GM12878 (cell line): ENCODE measurements at regions not wholly inside any gene's neighbourhood (a gene's known extent, or its start where the extent isn't known, plus 50 kb on each side); places are given as distances from the start of the nearest gene placed in this dataset.

Source experiments
- ATAC-seq: fragments of 200-7000 bp; cut with Tn5 transposase; 3 replicates; pipeline ENCODE4 v1.9.1; 2020; ENCODE audit warnings: mild to moderate bottlenecking, moderate library complexity
- BruUV-seq: library from RNA; stranded (reverse); fragments of 400-500 nt; replicated peaks from 2 replicates; lab custom pipeline; 2021; lab: Mats Ljungman, UMichigan
- CTCF ChIA-PET: fragments of 300-600 bp; sonication (Branson Sonifier 250); formaldehyde crosslinking; extraction: SDS; loops from one replicate; lab custom pipeline; 2021; ENCODE audit warnings: inconsistent platforms; lab: Yijun Ruan, JAX
- POLR2A ChIA-PET: fragments of 350-600 bp; formaldehyde crosslinking; extraction: SDS; loops from one replicate; lab custom pipeline; 2021; ENCODE audit warnings: inconsistent platforms; lab: Charles Lee
- RAD21 ChIA-PET: fragments of 300-600 bp; sonication (Branson Sonifier 250); formaldehyde crosslinking; loops from one replicate; lab custom pipeline; 2023; ENCODE audit warnings: antibody characterized with exemption; ENCODE audit not compliant: unreplicated experiment; lab: Charles Lee
- SMC1A ChIA-PET: fragments of 300-600 bp; sonication (Branson Sonifier 250); formaldehyde crosslinking; loops from one replicate; lab custom pipeline; 2023; ENCODE audit not compliant: unreplicated experiment, uncharacterized antibody; lab: Charles Lee
- DNase-seq: peaks from one replicate; pipeline ENCODE4 v3.0.0-alpha.2; 2011; ENCODE audit warnings: low read depth, low spot score
- FAIRE-seq: peaks from 3 replicates; lab custom pipeline; 2011; peaks lifted over from hg19 to GRCh38; lab: Jason Lieb, UNC
- H2AFZ ChIP-seq: 2 replicates; pipeline ENCODE4 v1.6.0; 2011; ENCODE audit warnings: low read depth, low read length, control low read depth; ENCODE audit not compliant: control insufficient read depth
- H3K27ac ChIP-seq: 2 replicates; pipeline ENCODE4 v1.5.1; 2011; ENCODE audit warnings: control low read depth; ENCODE audit not compliant: control insufficient read depth, insufficient read depth
- H3K27me3 ChIP-seq, 2 experiments: replicated peaks in 1 of 2; 2 replicates each; pipeline versions ENCODE4 v1.6.0 to v1.6.1; 2011; ENCODE audit warnings: low read length in 1 of 2; ENCODE audit not compliant: control insufficient read depth in 2 of 2, insufficient read depth in 2 of 2
- H3K36me3 ChIP-seq, 2 experiments: 2 replicates each; pipeline ENCODE4 v1.5.1; 2011; ENCODE audit warnings: low read length in 1 of 2; ENCODE audit not compliant: control insufficient read depth in 2 of 2, insufficient read depth in 2 of 2
- H3K4me1 ChIP-seq: 2 replicates; pipeline ENCODE4 v1.6.1; 2011; ENCODE audit warnings: mild to moderate bottlenecking, low read length, moderate library complexity, mixed read lengths; ENCODE audit not compliant: control insufficient read depth, insufficient read depth
- H3K4me2 ChIP-seq: 2 replicates; pipeline ENCODE4 v1.6.0; 2011; ENCODE audit warnings: control low read depth; ENCODE audit not compliant: control insufficient read depth, insufficient read depth
- H3K4me3 ChIP-seq: fragments of 200-600 bp; sonication (generic); 2 replicates; pipeline ENCODE4 v1.5.1; 2016
- H3K79me2 ChIP-seq: 2 replicates; pipeline ENCODE4 v1.6.0; 2011; ENCODE audit warnings: low read length; ENCODE audit not compliant: control insufficient read depth, insufficient read depth
- H3K9ac ChIP-seq: 2 replicates; pipeline ENCODE4 v1.8.0; 2011; ENCODE audit warnings: low read length, control low read depth, mixed read lengths; ENCODE audit not compliant: control insufficient read depth, insufficient read depth
- H3K9me3 ChIP-seq: replicated peaks from 3 replicates; pipeline ENCODE4 v1.5.1; 2011; ENCODE audit warnings: mild to moderate bottlenecking, low read length; ENCODE audit not compliant: control insufficient read depth, insufficient read depth
- H4K20me1 ChIP-seq: 2 replicates; pipeline ENCODE4 v1.6.0; 2011; ENCODE audit not compliant: control insufficient read depth, insufficient read depth
- CBFB ChIP-seq: IDR thresholded peaks from 2 replicates; pipeline ENCODE4 v1.6.1; 2016; ENCODE audit warnings: antibody characterized with exemption, low read depth
- CHD2 ChIP-seq: IDR thresholded peaks from 2 replicates; pipeline ENCODE4 v1.6.1; 2011; ENCODE audit warnings: low read depth, low read length, improper control_type of control experiment, borderline replicate concordance
- IRF4 ChIP-seq: IDR thresholded peaks from 2 replicates; pipeline ENCODE4 v1.6.1; 2011; ENCODE audit warnings: low read depth, low read length
- MXI1 ChIP-seq: fragments of 150-350 bp; IDR thresholded peaks from 2 replicates; pipeline ENCODE4 v1.6.1; 2011; ENCODE audit warnings: low read depth, mild to moderate bottlenecking, inconsistent platforms, low read length, improper control_type of control experiment
- MYC ChIP-seq: IDR thresholded peaks from 2 replicates; pipeline ENCODE4 v1.6.1; 2011; ENCODE audit warnings: mild to moderate bottlenecking, low read length, moderate library complexity, inconsistent platforms; ENCODE audit not compliant: insufficient read depth, insufficient replicate concordance, insufficient read length, severe bottlenecking
- NRF1 ChIP-seq: conservative IDR thresholded peaks from 2 replicates; pipeline ENCODE4 v1.6.1; 2011; ENCODE audit warnings: mild to moderate bottlenecking, low read depth, low read length, improper control_type of control experiment
- RBBP5 ChIP-seq: fragments of 200-600 bp; sonication (generic); conservative IDR thresholded peaks from 2 replicates; pipeline ENCODE4 v1.6.1; 2016
- SREBF2 ChIP-seq: IDR thresholded peaks from 2 replicates; pipeline ENCODE4 v1.6.1; 2012; ENCODE audit warnings: mild to moderate bottlenecking, low read length
- ZNF217 ChIP-seq: fragments of 450-650 bp; IDR thresholded peaks from 2 replicates; pipeline ENCODE4 v1.6.1; 2017; ENCODE audit warnings: antibody characterized with exemption, mild to moderate bottlenecking
- whole genome bisulfite sequencing: methylation state at CpG from one replicate; pipeline ENCODE4 v1.1.6; 2016; ENCODE audit warnings: low lambda C conversion rate; ENCODE audit not compliant: insufficient replicate concordance, insufficient coverage; ENCODE audit errors: missing lambda C conversion rate; 5-methylcytosine and 5-hydroxymethylcytosine counted together
- in situ Hi-C: fragments of 300-500 bp; cut with MboI; formaldehyde crosslinking; loops from 9 replicates; pipeline ENCODE4 v1.14.3; 2018; ENCODE audit warnings: mixed read lengths
- intact Hi-C: fragments of 100-400 bp; cut with micrococcal nuclease; formaldehyde crosslinking; loops from one replicate; pipeline ENCODE4 v1.14.2; 2022; ENCODE audit not compliant: unreplicated experiment
- TF ChIP-seq, protein P1 (sequence below): fragments of 450-650 bp; formaldehyde crosslinking; IDR thresholded peaks from 2 replicates; pipeline ENCODE4 v1.5.0; 2022; ENCODE audit warnings: mild to moderate bottlenecking, missing genetic modification characterization
- TF ChIP-seq, protein P2 (sequence below): fragments of 450-650 bp; IDR thresholded peaks from 2 replicates; pipeline ENCODE4 v1.6.1; 2017; ENCODE audit warnings: antibody characterized with exemption, mild to moderate bottlenecking, moderate library complexity
- TF ChIP-seq, protein P3 (sequence below): fragments of 450-650 bp; IDR thresholded peaks from 2 replicates; pipeline ENCODE4 v1.6.1; 2017; ENCODE audit warnings: mild to moderate bottlenecking, moderate library complexity
- TF ChIP-seq, protein P4 (sequence below): IDR thresholded peaks from 2 replicates; pipeline ENCODE4 v1.6.1; 2011; ENCODE audit warnings: low read depth, mild to moderate bottlenecking, low read length, moderate library complexity, borderline replicate concordance; ENCODE audit errors: extremely low read depth

DNA sequence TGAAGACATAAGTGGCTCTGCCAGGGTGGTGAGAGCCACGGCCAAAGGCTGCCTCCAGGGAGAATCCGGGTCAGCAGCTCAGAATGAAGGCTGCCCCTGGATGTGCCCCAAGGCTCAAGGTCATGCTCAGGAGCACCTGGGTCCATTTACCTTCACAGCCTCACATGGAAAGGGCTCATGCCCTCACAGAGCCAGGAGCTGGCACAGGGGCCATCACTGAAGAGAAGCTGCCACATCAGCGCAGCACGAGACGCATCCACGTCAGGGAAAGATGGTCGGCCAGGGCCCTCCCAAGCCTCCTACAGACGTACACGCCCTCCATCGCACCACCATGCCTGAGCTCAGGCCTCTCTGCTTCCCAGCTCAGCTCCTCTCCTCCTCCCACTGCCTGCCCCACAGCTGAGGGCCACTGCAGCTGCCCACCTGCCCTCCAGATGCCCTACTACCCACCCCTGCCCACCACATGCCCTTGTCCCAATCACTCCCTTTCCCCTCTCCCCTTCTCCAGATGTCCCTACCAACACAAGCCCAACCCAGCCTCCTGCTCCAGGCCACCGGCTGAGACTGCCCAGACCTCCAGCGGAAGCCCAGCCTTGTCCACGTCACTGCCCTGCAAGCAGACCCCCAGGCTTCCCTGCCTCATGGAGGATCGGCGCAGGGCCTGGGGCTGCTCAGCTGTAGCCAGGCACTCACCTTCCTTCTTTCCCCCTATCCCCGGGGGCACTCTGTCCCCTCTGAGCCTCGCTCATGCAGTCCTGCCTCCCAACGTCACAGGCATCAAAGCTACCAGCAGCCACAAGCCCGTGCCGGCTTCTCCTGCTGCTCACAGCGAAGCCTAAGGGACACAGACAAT lies 144.1 kb downstream of the SHANK2 start:
- in situ Hi-C loops, result no loop called here
- no peak overlapping the region for H2AFZ ChIP-seq
- peaks cover 0 to 2% of the 10 kb centered on the region in 2 experiments; a peak in 3 of 4 replicates for H3K27me3 ChIP-seq
- ChIA-PET POLR2A (no interaction called here), CTCF (no interaction called here), SMC1A (no interaction called here), RAD21 (no interaction called here)
- FAIRE-seq (no peak), DNase-seq (no peak), ATAC-seq (no peak)
- no peak overlapping the region for H3K4me2 ChIP-seq
- H4K20me1 ChIP-seq, result no peaks in the 10 kb centered on the region
- H3K9me3 ChIP-seq, result no peaks in the 10 kb centered on the region
- no peak overlapping the region for H3K9ac ChIP-seq
- WGBS, result 39% methylated on average over 21 of the region's 21 CpGs
- no TSS peak for BruUV-seq
- intact Hi-C loops, result no loop called here
- H3K4me3 ChIP-seq, result no peak overlapping the region
- H3K36me3 ChIP-seq, result no peaks in the 10 kb centered on the region
- H3K27ac ChIP-seq, result no peak overlapping the region
- no peaks in the 10 kb centered on the region for H3K4me1 ChIP-seq
- H3K79me2 ChIP-seq, result no peaks in the 10 kb centered on the region
- TF ChIP-seq, protein P1, sequence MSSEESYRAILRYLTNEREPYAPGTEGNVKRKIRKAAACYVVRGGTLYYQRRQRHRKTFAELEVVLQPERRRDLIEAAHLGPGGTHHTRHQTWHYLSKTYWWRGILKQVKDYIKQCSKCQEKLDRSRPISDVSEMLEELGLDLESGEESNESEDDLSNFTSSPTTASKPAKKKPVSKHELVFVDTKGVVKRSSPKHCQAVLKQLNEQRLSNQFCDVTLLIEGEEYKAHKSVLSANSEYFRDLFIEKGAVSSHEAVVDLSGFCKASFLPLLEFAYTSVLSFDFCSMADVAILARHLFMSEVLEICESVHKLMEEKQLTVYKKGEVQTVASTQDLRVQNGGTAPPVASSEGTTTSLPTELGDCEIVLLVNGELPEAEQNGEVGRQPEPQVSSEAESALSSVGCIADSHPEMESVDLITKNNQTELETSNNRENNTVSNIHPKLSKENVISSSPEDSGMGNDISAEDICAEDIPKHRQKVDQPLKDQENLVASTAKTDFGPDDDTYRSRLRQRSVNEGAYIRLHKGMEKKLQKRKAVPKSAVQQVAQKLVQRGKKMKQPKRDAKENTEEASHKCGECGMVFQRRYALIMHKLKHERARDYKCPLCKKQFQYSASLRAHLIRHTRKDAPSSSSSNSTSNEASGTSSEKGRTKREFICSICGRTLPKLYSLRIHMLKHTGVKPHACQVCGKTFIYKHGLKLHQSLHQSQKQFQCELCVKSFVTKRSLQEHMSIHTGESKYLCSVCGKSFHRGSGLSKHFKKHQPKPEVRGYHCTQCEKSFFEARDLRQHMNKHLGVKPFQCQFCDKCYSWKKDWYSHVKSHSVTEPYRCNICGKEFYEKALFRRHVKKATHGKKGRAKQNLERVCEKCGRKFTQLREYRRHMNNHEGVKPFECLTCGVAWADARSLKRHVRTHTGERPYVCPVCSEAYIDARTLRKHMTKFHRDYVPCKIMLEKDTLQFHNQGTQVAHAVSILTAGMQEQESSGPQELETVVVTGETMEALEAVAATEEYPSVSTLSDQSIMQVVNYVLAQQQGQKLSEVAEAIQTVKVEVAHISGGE (CRISPR knock-in tag), result no peak
- TF ChIP-seq SREBF2 (no peak), ZNF217 (no peak), NRF1 (no peak), IRF4 (no peak), CBFB (no peak), MXI1 (no peak), MYC (no peak), CHD2 (no peak), RBBP5 (no peak)
- TF ChIP-seq, protein P2, sequence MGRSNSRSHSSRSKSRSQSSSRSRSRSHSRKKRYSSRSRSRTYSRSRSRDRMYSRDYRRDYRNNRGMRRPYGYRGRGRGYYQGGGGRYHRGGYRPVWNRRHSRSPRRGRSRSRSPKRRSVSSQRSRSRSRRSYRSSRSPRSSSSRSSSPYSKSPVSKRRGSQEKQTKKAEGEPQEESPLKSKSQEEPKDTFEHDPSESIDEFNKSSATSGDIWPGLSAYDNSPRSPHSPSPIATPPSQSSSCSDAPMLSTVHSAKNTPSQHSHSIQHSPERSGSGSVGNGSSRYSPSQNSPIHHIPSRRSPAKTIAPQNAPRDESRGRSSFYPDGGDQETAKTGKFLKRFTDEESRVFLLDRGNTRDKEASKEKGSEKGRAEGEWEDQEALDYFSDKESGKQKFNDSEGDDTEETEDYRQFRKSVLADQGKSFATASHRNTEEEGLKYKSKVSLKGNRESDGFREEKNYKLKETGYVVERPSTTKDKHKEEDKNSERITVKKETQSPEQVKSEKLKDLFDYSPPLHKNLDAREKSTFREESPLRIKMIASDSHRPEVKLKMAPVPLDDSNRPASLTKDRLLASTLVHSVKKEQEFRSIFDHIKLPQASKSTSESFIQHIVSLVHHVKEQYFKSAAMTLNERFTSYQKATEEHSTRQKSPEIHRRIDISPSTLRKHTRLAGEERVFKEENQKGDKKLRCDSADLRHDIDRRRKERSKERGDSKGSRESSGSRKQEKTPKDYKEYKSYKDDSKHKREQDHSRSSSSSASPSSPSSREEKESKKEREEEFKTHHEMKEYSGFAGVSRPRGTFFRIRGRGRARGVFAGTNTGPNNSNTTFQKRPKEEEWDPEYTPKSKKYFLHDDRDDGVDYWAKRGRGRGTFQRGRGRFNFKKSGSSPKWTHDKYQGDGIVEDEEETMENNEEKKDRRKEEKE, result no peak
- TF ChIP-seq, protein P3, sequence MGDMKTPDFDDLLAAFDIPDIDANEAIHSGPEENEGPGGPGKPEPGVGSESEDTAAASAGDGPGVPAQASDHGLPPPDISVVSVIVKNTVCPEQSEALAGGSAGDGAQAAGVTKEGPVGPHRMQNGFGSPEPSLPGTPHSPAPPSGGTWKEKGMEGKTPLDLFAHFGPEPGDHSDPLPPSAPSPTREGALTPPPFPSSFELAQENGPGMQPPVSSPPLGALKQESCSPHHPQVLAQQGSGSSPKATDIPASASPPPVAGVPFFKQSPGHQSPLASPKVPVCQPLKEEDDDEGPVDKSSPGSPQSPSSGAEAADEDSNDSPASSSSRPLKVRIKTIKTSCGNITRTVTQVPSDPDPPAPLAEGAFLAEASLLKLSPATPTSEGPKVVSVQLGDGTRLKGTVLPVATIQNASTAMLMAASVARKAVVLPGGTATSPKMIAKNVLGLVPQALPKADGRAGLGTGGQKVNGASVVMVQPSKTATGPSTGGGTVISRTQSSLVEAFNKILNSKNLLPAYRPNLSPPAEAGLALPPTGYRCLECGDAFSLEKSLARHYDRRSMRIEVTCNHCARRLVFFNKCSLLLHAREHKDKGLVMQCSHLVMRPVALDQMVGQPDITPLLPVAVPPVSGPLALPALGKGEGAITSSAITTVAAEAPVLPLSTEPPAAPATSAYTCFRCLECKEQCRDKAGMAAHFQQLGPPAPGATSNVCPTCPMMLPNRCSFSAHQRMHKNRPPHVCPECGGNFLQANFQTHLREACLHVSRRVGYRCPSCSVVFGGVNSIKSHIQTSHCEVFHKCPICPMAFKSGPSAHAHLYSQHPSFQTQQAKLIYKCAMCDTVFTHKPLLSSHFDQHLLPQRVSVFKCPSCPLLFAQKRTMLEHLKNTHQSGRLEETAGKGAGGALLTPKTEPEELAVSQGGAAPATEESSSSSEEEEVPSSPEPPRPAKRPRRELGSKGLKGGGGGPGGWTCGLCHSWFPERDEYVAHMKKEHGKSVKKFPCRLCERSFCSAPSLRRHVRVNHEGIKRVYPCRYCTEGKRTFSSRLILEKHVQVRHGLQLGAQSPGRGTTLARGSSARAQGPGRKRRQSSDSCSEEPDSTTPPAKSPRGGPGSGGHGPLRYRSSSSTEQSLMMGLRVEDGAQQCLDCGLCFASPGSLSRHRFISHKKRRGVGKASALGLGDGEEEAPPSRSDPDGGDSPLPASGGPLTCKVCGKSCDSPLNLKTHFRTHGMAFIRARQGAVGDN, result no peak
- TF ChIP-seq, protein P4, sequence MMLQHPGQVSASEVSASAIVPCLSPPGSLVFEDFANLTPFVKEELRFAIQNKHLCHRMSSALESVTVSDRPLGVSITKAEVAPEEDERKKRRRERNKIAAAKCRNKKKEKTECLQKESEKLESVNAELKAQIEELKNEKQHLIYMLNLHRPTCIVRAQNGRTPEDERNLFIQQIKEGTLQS, result no peak
